Sciatic nerve (tissue), 2 donors: ENCODE measurements at regions not wholly inside any gene's neighbourhood (a gene's known extent, or its start where the extent isn't known, plus 50 kb on each side); places are given as distances from the start of the nearest gene placed in this dataset.

Experiments used
- ATAC-seq: fragments of 200-7000 bp; cut with Tn5 transposase; one replicate; pipeline ENCODE4 v1.9.1; 2020; ENCODE audit warnings: mild to moderate bottlenecking, moderate library complexity
- DNase-seq: peaks from one replicate; pipeline ENCODE4 v3.0.0-alpha.2; 2020; ENCODE audit warnings: low spot score
- intact Hi-C: fragments of 100-400 bp; cut with DNase I; formaldehyde crosslinking; loops from one replicate; pipeline ENCODE4 v1.14.2; 2022
- donor health status: DM: no; HTN: no; CAD: no.
- donor health status: DM: no; HTN: no; CAD: no.

- intact Hi-C loops = no loop called here
- ATAC-seq = peak; percentile 80
- DNase-seq = peak; percentile 62
Observed at GRCh38 chrX:139203651-139204570, 326.6 kb upstream of the F9 start.

GRCh38 chrX:139202742-139203420 is 327.7 kb upstream of the F9 start:
- intact Hi-C loops = no loop called here
- DNase-seq (no peak), ATAC-seq (peak; percentile 5)

- DNase-seq (no peak), ATAC-seq (no peak)
- intact Hi-C loops = no loop called here
Observed at GRCh38 chrX:139201924-139202323, 328.6 kb upstream of the F9 start.

- ATAC-seq = no peak
- DNase-seq = no peak
- intact Hi-C loops = no loop called here
Observed at GRCh38 chrX:139200793-139201192, 329.7 kb upstream of the F9 start.

GRCh38 chrX:139200346-139200745 is 330.2 kb upstream of the F9 start:
- no peak for ATAC-seq
- intact Hi-C loops = no loop called here
- DNase-seq = no peak

- intact Hi-C loops = no loop called here
- ATAC-seq (no peak), DNase-seq (no peak)
Observed at GRCh38 chrX:139199933-139200332, 330.6 kb upstream of the F9 start.

- DNase-seq (no peak), ATAC-seq (no peak)
- intact Hi-C loops = no loop called here
Observed at GRCh38 chrX:139198936-139199335, 331.6 kb upstream of the F9 start.

- DNase-seq (no peak), ATAC-seq (no peak)
- intact Hi-C loops = no loop called here
Observed at GRCh38 chrX:139196890-139197289, 333.6 kb upstream of the F9 start.

GRCh38 chrX:139194571-139195280 is 335.8 kb upstream of the F9 start:
- intact Hi-C loops = no loop called here
- ATAC-seq (peak; percentile 46), DNase-seq (peak; percentile 55)

- ATAC-seq (no peak), DNase-seq (no peak)
- intact Hi-C loops = no loop called here
Observed at GRCh38 chrX:139192386-139192961, 338.1 kb upstream of the F9 start.

GRCh38 chrX:139191746-139192385 is 338.7 kb upstream of the F9 start:
- DNase-seq (no peak), ATAC-seq (no peak)
- intact Hi-C loops = no loop called here

GRCh38 chrX:139191286-139191685 is 339.3 kb upstream of the F9 start:
- DNase-seq (no peak), ATAC-seq (no peak)
- intact Hi-C loops = no loop called here

- intact Hi-C loops = no loop called here
- ATAC-seq (no peak), DNase-seq (no peak)
Observed at GRCh38 chrX:139187738-139188137, 342.8 kb upstream of the F9 start.

- ATAC-seq = no peak
- intact Hi-C loops = no loop called here
- DNase-seq = no peak
Observed at GRCh38 chrX:139186991-139187390, 343.5 kb upstream of the F9 start.

- intact Hi-C loops = no loop called here
- DNase-seq (no peak), ATAC-seq (no peak)
Observed at GRCh38 chrX:139179592-139179991, 350.9 kb upstream of the F9 start.

- DNase-seq = no peak
- intact Hi-C loops = no loop called here
- ATAC-seq = no peak
Observed at GRCh38 chrX:139178980-139179379, 351.6 kb upstream of the F9 start.

- ATAC-seq = no peak
- DNase-seq = no peak
- intact Hi-C loops = no loop called here
Observed at GRCh38 chrX:139172731-139173130, 357.8 kb upstream of the F9 start.

GRCh38 chrX:139170526-139171173 is 359.9 kb upstream of the F9 start:
- ATAC-seq (no peak), DNase-seq (no peak)
- intact Hi-C loops = no loop called here

GRCh38 chrX:139167282-139167681 is 363.3 kb upstream of the F9 start:
- no peak for DNase-seq
- ATAC-seq = no peak
- intact Hi-C loops = no loop called here
